Activated CD8-positive, alpha-beta T cell treated with anti-CD3 and anti-CD28 coated beads for 36 hours (primary cell): ENCODE measurements at regions not wholly inside any gene's neighbourhood (a gene's known extent, or its start where the extent isn't known, plus 50 kb on each side); places are given as distances from the start of the nearest gene placed in this dataset.

ENCODE experiments used
- ATAC-seq: fragments of 200-7000 bp; cut with Tn5 transposase; one replicate; pipeline ENCODE4 v1.10.0; 2021; ENCODE audit warnings: mild to moderate bottlenecking, moderate library complexity
- CTCF ChIA-PET: fragments of 350-600 bp; sonication (Branson Sonifier 250); formaldehyde crosslinking; loops from one replicate; lab custom pipeline; 2021; ENCODE audit warnings: antibody characterized with exemption; lab: Charles Lee
- POLR2A ChIA-PET: fragments of 350-600 bp; sonication (Branson Sonifier 250); formaldehyde crosslinking; loops from one replicate; lab custom pipeline; 2021; ENCODE audit warnings: antibody characterized with exemption; lab: Charles Lee
- DNase-seq: peaks from one replicate; pipeline ENCODE4 v3.0.0-alpha.2; 2020
- H3K27ac Mint-ChIP-seq: one replicate; pipeline ENCODE4 v1.8.0; 2021; ENCODE audit warnings: mild to moderate bottlenecking, mixed read lengths
- H3K27me3 Mint-ChIP-seq: one replicate; pipeline ENCODE4 v1.8.0; 2021; ENCODE audit warnings: mixed read lengths
- H3K36me3 Mint-ChIP-seq: one replicate; pipeline ENCODE4 v1.8.0; 2021; ENCODE audit warnings: low read depth, mixed read lengths
- H3K4me1 Mint-ChIP-seq: one replicate; pipeline ENCODE4 v1.8.0; 2021; ENCODE audit warnings: low read depth, mixed read lengths
- H3K4me3 Mint-ChIP-seq: one replicate; pipeline ENCODE4 v1.8.0; 2021; ENCODE audit warnings: mild to moderate bottlenecking, moderate library complexity, mixed read lengths
- H3K9me3 Mint-ChIP-seq: one replicate; pipeline ENCODE4 v1.8.0; 2021; ENCODE audit warnings: mixed read lengths
- intact Hi-C: fragments of 100-400 bp; cut with micrococcal nuclease; formaldehyde crosslinking; loops from one replicate; pipeline ENCODE4 v1.10.0; 2022
- TF ChIP-seq, protein P1 (sequence below): fragments of 200-600 bp; IDR thresholded peaks from one replicate; pipeline ENCODE4 v1.8.0; 2022; ENCODE audit warnings: antibody characterized with exemption, mild to moderate bottlenecking

DNA sequence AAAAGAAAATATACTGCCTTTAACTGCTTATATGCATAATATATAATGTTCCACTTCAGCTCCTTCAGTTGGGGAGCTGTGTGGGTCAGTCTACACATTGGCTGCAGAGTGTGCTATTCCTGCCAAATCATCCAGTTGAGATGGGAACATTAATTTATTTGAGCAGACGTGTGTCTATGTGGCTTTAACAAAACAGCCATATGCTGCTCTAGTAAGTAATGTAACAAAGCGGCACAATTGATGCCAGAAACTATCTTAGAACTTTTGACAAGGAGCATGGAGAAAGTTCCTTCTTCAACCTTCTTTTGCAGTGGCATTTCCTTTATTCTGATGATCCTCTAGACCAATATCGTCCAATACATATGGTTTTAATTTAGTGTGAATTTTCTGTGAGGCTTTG lies 285.9 kb upstream of the C1orf87 start:
- Mint-ChIP-seq H3K4me3 (no peak overlapping the region), H3K9me3 (peaks cover 3% of the 10 kb centered on the region), H3K4me1 (no peaks in the 10 kb centered on the region), H3K27ac (no peak overlapping the region), H3K36me3 (no peaks in the 10 kb centered on the region), H3K27me3 (no peaks in the 10 kb centered on the region)
- intact Hi-C loops = no loop called here
- DNase-seq (no peak), ATAC-seq (no peak)
- TF ChIP-seq, protein P1, sequence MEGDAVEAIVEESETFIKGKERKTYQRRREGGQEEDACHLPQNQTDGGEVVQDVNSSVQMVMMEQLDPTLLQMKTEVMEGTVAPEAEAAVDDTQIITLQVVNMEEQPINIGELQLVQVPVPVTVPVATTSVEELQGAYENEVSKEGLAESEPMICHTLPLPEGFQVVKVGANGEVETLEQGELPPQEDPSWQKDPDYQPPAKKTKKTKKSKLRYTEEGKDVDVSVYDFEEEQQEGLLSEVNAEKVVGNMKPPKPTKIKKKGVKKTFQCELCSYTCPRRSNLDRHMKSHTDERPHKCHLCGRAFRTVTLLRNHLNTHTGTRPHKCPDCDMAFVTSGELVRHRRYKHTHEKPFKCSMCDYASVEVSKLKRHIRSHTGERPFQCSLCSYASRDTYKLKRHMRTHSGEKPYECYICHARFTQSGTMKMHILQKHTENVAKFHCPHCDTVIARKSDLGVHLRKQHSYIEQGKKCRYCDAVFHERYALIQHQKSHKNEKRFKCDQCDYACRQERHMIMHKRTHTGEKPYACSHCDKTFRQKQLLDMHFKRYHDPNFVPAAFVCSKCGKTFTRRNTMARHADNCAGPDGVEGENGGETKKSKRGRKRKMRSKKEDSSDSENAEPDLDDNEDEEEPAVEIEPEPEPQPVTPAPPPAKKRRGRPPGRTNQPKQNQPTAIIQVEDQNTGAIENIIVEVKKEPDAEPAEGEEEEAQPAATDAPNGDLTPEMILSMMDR = no peak
- CTCF ChIA-PET = no interaction called here
- POLR2A ChIA-PET = no interaction called here

- ChIA-PET CTCF (no interaction called here), POLR2A (no interaction called here)
- no peaks in the 10 kb centered on the region for H3K36me3 Mint-ChIP-seq
- H3K27me3 Mint-ChIP-seq = no peaks in the 10 kb centered on the region
- H3K4me1 Mint-ChIP-seq = no peaks in the 10 kb centered on the region
- DNase-seq (no peak), ATAC-seq (no peak)
- intact Hi-C loops = no loop called here
- H3K27ac Mint-ChIP-seq = no peak overlapping the region
- H3K9me3 Mint-ChIP-seq = no peaks in the 10 kb centered on the region
- H3K4me3 Mint-ChIP-seq = no peak overlapping the region
- TF ChIP-seq, protein P1 = no peak
Observed at GRCh38 chr1:60350531-60350930, 277.0 kb upstream of the C1orf87 start.

DNA sequence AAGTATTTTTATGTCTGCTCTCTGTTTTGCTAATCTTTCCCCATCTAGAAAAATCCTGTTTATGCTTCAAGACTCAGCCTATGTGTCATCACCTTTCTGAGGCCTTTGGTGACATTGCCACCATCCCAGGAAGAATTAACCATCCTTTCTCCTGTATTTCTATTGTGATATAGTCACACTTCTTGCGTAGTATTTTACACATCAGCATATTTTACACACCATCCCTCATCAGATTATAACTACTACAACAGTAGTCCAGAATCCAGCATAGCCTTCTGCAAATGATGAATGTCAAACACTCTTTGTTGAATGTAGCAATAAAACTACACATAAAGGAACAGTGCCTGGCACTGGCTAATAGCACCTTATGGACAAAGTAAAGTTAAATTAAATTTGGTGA lies 275.3 kb upstream of the C1orf87 start:
- Mint-ChIP-seq H3K27me3 (no peaks in the 10 kb centered on the region), H3K36me3 (no peaks in the 10 kb centered on the region), H3K9me3 (no peaks in the 10 kb centered on the region), H3K27ac (no peak overlapping the region), H3K4me3 (no peak overlapping the region), H3K4me1 (no peaks in the 10 kb centered on the region)
- no peak for ATAC-seq
- TF ChIP-seq, protein P1 = no peak
- POLR2A ChIA-PET = no interaction called here
- CTCF ChIA-PET = no interaction called here
- no peak for DNase-seq
- intact Hi-C loops = no loop called here

DNA sequence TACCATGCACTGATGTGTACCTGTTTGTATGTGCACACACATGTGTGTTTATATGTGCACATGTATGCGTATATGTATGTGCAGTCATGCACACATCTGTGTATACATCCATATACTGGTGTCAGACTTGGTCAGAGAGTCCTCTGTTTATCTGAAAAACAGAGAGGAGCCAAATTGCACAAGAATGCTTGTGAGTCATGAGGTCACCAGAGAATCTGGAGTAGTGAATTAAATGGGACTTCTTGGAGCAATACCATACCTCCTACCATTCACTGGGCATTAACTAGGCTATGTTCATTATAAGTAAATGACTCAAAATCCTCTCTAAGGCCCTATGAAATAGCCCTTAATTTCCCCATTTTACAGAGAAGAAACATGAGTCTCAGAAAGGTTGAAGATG lies 272.1 kb upstream of the C1orf87 start:
- Mint-ChIP-seq H3K9me3 (no peaks in the 10 kb centered on the region), H3K36me3 (no peaks in the 10 kb centered on the region), H3K4me1 (no peaks in the 10 kb centered on the region), H3K27me3 (no peaks in the 10 kb centered on the region), H3K27ac (no peak overlapping the region), H3K4me3 (no peak overlapping the region)
- intact Hi-C loops = no loop called here
- ATAC-seq (no peak), DNase-seq (no peak)
- POLR2A ChIA-PET = no interaction called here
- TF ChIP-seq, protein P1 = no peak
- CTCF ChIA-PET = no interaction called here

DNA sequence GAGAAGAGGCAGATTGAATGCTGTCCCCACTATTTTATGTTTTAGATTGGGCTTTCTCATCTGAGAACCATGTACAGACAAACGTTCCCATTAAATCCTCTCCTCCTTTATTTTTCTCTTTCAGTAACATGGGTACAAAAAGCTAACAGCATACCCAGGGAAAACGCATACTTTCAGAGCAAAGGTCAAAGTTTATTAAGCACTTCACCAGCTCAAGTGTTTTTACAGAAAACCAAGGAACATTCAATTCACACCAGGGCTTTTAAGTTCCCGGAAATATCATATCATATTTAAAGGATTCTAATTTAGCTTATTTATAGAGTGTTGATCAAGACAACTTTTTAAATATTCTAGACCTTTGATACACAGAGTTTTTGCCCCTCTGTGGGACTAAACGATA lies 271.5 kb upstream of the C1orf87 start:
- Mint-ChIP-seq H3K9me3 (no peaks in the 10 kb centered on the region), H3K4me3 (no peak overlapping the region), H3K27ac (no peak overlapping the region), H3K36me3 (no peaks in the 10 kb centered on the region), H3K27me3 (no peaks in the 10 kb centered on the region), H3K4me1 (no peaks in the 10 kb centered on the region)
- DNase-seq (no peak), ATAC-seq (no peak)
- intact Hi-C loops = no loop called here
- CTCF ChIA-PET = no interaction called here
- TF ChIP-seq, protein P1 = no peak
- POLR2A ChIA-PET = no interaction called here
